DOHH2 (cell line): ENCODE measurements at regions not wholly inside any gene's neighbourhood (a gene's known extent, or its start where the extent isn't known, plus 50 kb on each side); places are given as distances from the start of the nearest gene placed in this dataset.

Experiments
- H3F3A ChIP-seq: fragments of 200-600 bp; sonication (generic), shearing (Covaris generic); 2 replicates; pipeline ENCODE4 v1.6.0; 2016; ENCODE audit warnings: antibody characterized with exemption, mild to moderate bottlenecking; ENCODE audit not compliant: control insufficient read depth, insufficient read depth
- H3K27ac ChIP-seq: fragments of 200-600 bp; sonication (generic); 2 replicates; pipeline ENCODE4 v1.5.1; 2014; ENCODE audit warnings: low read depth, mild to moderate bottlenecking, low read length, moderate library complexity
- H3K27me3 ChIP-seq: fragments of 200-600 bp; sonication (generic); 2 replicates; pipeline ENCODE4 v1.6.1; 2014; ENCODE audit warnings: mild to moderate bottlenecking, low read length, mixed read lengths; ENCODE audit not compliant: control insufficient read depth
- H3K36me3 ChIP-seq: fragments of 200-600 bp; sonication (generic); 2 replicates; pipeline ENCODE4 v1.6.1; 2014; ENCODE audit warnings: mild to moderate bottlenecking, low read length, moderate library complexity, mixed read lengths; ENCODE audit not compliant: control insufficient read depth
- H3K4me1 ChIP-seq: fragments of 200-600 bp; sonication (generic); 2 replicates; pipeline ENCODE4 v1.6.1; 2014; ENCODE audit warnings: mild to moderate bottlenecking, low read length, mixed read lengths; ENCODE audit not compliant: control insufficient read depth
- H3K4me2 ChIP-seq: fragments of 200-600 bp; sonication (generic); 2 replicates; pipeline ENCODE4 v1.6.0; 2014; ENCODE audit warnings: mild to moderate bottlenecking, low read length, moderate library complexity
- H3K4me3 ChIP-seq: fragments of 200-600 bp; sonication (generic); 2 replicates; pipeline ENCODE4 v1.5.1; 2014; ENCODE audit warnings: mild to moderate bottlenecking, low read length, mixed read lengths
- H3K79me2 ChIP-seq: fragments of 200-600 bp; sonication (generic); 2 replicates; pipeline ENCODE4 v1.6.1; 2014; ENCODE audit warnings: mild to moderate bottlenecking, low read length, mixed read lengths; ENCODE audit not compliant: control insufficient read depth
- H3K9me2 ChIP-seq: fragments of 200-600 bp; sonication (generic); replicated peaks from 2 replicates; pipeline ENCODE4 v1.6.1; 2014; ENCODE audit warnings: mild to moderate bottlenecking, low read length, mixed read lengths; ENCODE audit not compliant: control insufficient read depth
- H3K9me3 ChIP-seq: fragments of 200-600 bp; sonication (generic); 2 replicates; pipeline ENCODE4 v1.6.1; 2014; ENCODE audit warnings: antibody characterized with exemption, low read length, mixed read lengths; ENCODE audit not compliant: control insufficient read depth, insufficient read depth
- H4K20me1 ChIP-seq: fragments of 200-600 bp; sonication (generic); 2 replicates; pipeline ENCODE4 v1.6.0; 2014; ENCODE audit warnings: low read depth, mild to moderate bottlenecking, antibody characterized with exemption, low read length, moderate library complexity; ENCODE audit not compliant: control insufficient read depth, insufficient read depth
- EZH2phosphoT487 ChIP-seq: fragments of 200-600 bp; sonication (generic); IDR thresholded peaks from 2 replicates; pipeline ENCODE4 v1.6.1; 2017; ENCODE audit warnings: borderline replicate concordance, mild to moderate bottlenecking, antibody characterized with exemption, low read length, moderate library complexity, mixed read lengths
- TF ChIP-seq, protein P1 (sequence below): fragments of 200-600 bp; sonication (generic); IDR thresholded peaks from one replicate; pipeline ENCODE4 v1.5.1; 2014; ENCODE audit warnings: antibody characterized with exemption, mild to moderate bottlenecking, low read depth, low read length; ENCODE audit not compliant: poor library complexity, severe bottlenecking

- Histone ChIP-seq H3K36me3 (no peaks in the 10 kb centered on the region), H3K9me3 (no peaks in the 10 kb centered on the region), H3K27me3 (no peaks in the 10 kb centered on the region), H3K4me2 (no peak overlapping the region), H4K20me1 (no peaks in the 10 kb centered on the region), H3K4me3 (no peak overlapping the region), H3K4me1 (no peaks in the 10 kb centered on the region), H3F3A (no peaks in the 10 kb centered on the region), H3K27ac (no peak overlapping the region), H3K79me2 (no peaks in the 10 kb centered on the region), H3K9me2 (no peaks in the 10 kb centered on the region)
- TF ChIP-seq, protein P1, sequence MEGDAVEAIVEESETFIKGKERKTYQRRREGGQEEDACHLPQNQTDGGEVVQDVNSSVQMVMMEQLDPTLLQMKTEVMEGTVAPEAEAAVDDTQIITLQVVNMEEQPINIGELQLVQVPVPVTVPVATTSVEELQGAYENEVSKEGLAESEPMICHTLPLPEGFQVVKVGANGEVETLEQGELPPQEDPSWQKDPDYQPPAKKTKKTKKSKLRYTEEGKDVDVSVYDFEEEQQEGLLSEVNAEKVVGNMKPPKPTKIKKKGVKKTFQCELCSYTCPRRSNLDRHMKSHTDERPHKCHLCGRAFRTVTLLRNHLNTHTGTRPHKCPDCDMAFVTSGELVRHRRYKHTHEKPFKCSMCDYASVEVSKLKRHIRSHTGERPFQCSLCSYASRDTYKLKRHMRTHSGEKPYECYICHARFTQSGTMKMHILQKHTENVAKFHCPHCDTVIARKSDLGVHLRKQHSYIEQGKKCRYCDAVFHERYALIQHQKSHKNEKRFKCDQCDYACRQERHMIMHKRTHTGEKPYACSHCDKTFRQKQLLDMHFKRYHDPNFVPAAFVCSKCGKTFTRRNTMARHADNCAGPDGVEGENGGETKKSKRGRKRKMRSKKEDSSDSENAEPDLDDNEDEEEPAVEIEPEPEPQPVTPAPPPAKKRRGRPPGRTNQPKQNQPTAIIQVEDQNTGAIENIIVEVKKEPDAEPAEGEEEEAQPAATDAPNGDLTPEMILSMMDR: no peak
- no peak for TF ChIP-seq EZH2phosphoT487
Measured at GRCh38 chr11:92591521-92591920, 366.9 kb downstream of the FAT3 start.

GRCh38 chr11:92594251-92594650 is 369.6 kb downstream of the FAT3 start:
- no peaks in the 10 kb centered on the region for H3K36me3 ChIP-seq
- no peaks in the 10 kb centered on the region for H3K9me3 ChIP-seq
- H3K27me3 ChIP-seq: no peaks in the 10 kb centered on the region
- no peak for TF ChIP-seq EZH2phosphoT487
- TF ChIP-seq, protein P1: no peak
- no peaks in the 10 kb centered on the region for H4K20me1 ChIP-seq
- H3K4me1 ChIP-seq: no peaks in the 10 kb centered on the region
- no peaks in the 10 kb centered on the region for H3K79me2 ChIP-seq
- H3K27ac ChIP-seq: no peak overlapping the region
- H3K9me2 ChIP-seq: no peaks in the 10 kb centered on the region
- no peak overlapping the region for H3K4me3 ChIP-seq
- no peaks in the 10 kb centered on the region for H3F3A ChIP-seq
- H3K4me2 ChIP-seq: no peak overlapping the region

GRCh38 chr11:92595052-92595451 is 370.4 kb downstream of the FAT3 start:
- no peak overlapping the region for H3K27ac ChIP-seq

More at GRCh38 chr11:92595052-92595451, 370.4 kb downstream of the FAT3 start:
- Histone ChIP-seq H3F3A (no peaks in the 10 kb centered on the region), H3K4me2 (no peak overlapping the region), H3K79me2 (no peaks in the 10 kb centered on the region), H3K4me3 (no peak overlapping the region), H3K9me2 (no peaks in the 10 kb centered on the region), H3K9me3 (no peaks in the 10 kb centered on the region), H3K4me1 (no peaks in the 10 kb centered on the region), H3K36me3 (no peaks in the 10 kb centered on the region), H3K27me3 (no peaks in the 10 kb centered on the region), H4K20me1 (no peaks in the 10 kb centered on the region)
- TF ChIP-seq, protein P1: no peak
